ENCODE measurements at regions not wholly inside any gene's neighbourhood (a gene's known extent, or its start where the extent isn't known, plus 50 kb on each side); places are given as distances from the start of the nearest gene placed in this dataset.
"Not testable (repeated sequence)": the region's sequence is repeated elsewhere in the genome, so short reads cannot be mapped to it uniquely, and the experiment has no call there.

GRCh38 chr4:68720723-68721122 is 50.3 kb upstream of the UGT2B15 start:
- DNase-seq; H3K27ac ChIP-seq; ATAC-seq; intact Hi-C loops (cut with DNase I); H3K4me3 ChIP-seq; H3K36me3 ChIP-seq (replicated peaks in 1 of 2; ENCODE audit: insufficient read depth in 1 of 2, low read depth in 2 of 2); H3K9me3 ChIP-seq; H3K27me3 ChIP-seq: not testable (repeated sequence)
- 86 to 88% methylated on average over 1 to 6 of the region's 6 CpGs for WGBS, 2 donors
- H3K4me1 ChIP-seq = peaks cover 22% of the 10 kb centered on the region

DNA sequence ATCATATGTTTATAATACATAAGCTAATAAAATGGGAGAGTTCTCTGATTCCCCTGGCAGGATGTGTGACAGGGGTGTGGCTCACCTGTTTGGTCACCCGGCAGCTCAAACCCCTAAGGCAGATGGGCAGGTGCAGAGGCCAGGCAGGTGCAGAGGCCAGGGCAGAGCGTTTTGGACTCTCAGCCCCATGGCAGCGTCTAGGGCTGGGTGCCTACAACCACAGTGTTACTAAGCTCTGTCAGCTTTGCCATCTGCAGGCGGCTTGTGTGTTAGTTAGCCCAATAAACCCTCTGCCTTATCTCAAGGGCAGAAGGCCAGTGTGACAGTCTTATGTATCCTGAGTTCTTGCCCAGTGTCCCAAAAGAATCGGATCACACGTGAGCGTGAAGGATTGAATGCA is 54.0 kb upstream of the UGT2B15 start:
- intact Hi-C loops (cut with DNase I) = no loop called here
- DNase-seq (peak in 1 of 4 donors; percentile 14), ATAC-seq (no peak)
- H3K9me3 ChIP-seq = peaks cover 0 to 8% (median 0%) of the 10 kb centered on the region in 3 donors
- H3K27ac ChIP-seq = no peak overlapping the region
- H3K27me3 ChIP-seq = no peaks in the 10 kb centered on the region
- H3K36me3 ChIP-seq (replicated peaks in 1 of 2; ENCODE audit: insufficient read depth in 1 of 2, low read depth in 2 of 2) = no peaks in the 10 kb centered on the region
- 53 to 60% methylated on average over 4 to 7 of the region's 7 CpGs for WGBS, 2 donors
- TF ChIP-seq CTCF (IDR thresholded peaks at IDR 0.05) = no peak
- TF ChIP-seq POLR2A (IDR thresholded peaks at IDR 0.05) = no peak
- H3K4me1 ChIP-seq = peaks cover 4% of the 10 kb centered on the region
- H3K4me3 ChIP-seq = no peak overlapping the region

GRCh38 chr4:68724922-68725321 is 54.5 kb upstream of the UGT2B15 start:
- WGBS, 2 donors = 91 to 95% methylated on average over 11 to 12 of the region's 12 CpGs
- no peak for DNase-seq
- TF ChIP-seq CTCF (IDR thresholded peaks at IDR 0.05) (no peak), POLR2A (IDR thresholded peaks at IDR 0.05) (no peak)
- Histone ChIP-seq H3K9me3 (peaks cover 0 to 8% (median 0%) of the 10 kb centered on the region in 3 donors), H3K36me3 (replicated peaks in 1 of 2; ENCODE audit: insufficient read depth in 1 of 2, low read depth in 2 of 2) (no peaks in the 10 kb centered on the region), H3K4me3 (no peak overlapping the region), H3K4me1 (no peaks in the 10 kb centered on the region), H3K27ac (no peak overlapping the region), H3K27me3 (no peaks in the 10 kb centered on the region)
- intact Hi-C loops (cut with DNase I) = no loop called here
- ATAC-seq = no peak

DNA sequence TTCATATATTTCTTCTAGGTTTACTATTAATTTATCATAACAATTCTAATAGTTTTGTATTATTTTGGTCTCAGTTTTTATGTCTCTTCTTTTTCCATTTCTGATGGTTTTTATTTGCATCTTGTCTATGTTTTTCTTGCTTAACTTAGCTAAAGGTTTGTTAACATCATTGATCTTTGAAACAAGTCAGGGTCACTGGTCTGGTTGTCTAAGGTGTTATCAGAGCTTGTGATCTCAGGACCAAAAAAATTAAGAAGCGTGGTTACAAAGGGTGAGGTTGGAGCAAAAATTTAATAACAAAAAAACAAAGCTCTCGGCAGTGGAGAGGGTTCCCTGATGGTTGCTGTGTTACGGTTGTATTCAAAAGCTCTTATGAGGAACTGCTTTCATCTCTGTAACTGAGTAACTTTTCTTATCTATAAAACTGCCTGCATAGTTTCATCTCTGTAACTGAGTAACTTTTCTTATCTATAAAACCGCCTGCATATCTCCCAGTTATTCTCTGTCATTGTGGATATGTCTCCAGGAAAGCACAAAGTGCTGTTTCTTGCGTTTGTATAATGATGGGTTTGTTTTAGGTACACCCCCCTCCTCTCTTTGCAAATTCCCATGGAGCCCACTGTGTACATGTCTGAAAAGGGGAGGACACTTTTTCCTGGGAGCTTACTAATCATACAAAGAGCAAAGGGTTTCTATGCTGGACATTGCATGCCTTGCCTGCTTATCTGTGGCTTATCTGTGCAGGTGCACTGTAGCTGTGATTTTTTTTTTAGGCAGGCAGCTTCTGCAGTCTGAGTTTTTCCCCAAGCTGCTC is 62.4 kb upstream of the UGT2B15 start:
- no peaks in the 10 kb centered on the region for H3K27me3 ChIP-seq
- TF ChIP-seq CTCF (IDR thresholded peaks at IDR 0.05) (no peak), POLR2A (IDR thresholded peaks at IDR 0.05) (peak in 1 of 3 donors; percentile 21)
- H3K9me3 ChIP-seq = no peaks in the 10 kb centered on the region
- peak; percentile 94 for ATAC-seq
- intact Hi-C loops (cut with DNase I) = no loop called here
- H3K4me1 ChIP-seq = peaks cover 42% of the 10 kb centered on the region
- no peaks in the 10 kb centered on the region for H3K36me3 ChIP-seq (replicated peaks in 1 of 2; ENCODE audit: insufficient read depth in 1 of 2, low read depth in 2 of 2)
- WGBS, 2 donors = 5 to 8% methylated on average over 5 of the region's 5 CpGs
- no peak overlapping the region for H3K4me3 ChIP-seq
- peak; percentile 45 to 86 (median 62) for DNase-seq
- peak overlapping the region in 3 of 4 donors; percentile 54 to 84 (median 69) for H3K27ac ChIP-seq

DNA sequence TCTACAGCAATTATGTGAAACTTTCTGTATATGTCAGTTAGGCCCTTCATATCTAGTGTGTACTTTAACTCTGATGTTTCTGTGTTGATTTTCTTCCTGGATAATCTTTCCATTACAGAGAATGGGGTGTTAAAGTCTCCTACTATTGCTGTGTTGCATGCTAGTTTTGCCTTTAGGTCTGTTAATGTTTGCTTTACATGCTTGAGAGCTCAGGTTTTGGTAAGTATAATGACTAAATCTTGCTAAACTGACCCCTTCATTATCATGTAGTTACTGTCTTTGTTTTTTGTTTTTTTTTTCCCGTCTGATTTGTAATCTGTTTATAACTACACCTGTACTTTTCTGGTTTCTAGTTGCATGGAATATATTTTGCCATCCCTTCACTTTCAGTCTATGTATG is 63.6 kb upstream of the UGT2B15 start:
- Histone ChIP-seq H3K4me3 (no peak overlapping the region), H3K4me1 (peaks cover 42% of the 10 kb centered on the region), H3K9me3 (no peaks in the 10 kb centered on the region), H3K36me3 (replicated peaks in 1 of 2; ENCODE audit: insufficient read depth in 1 of 2, low read depth in 2 of 2) (no peaks in the 10 kb centered on the region), H3K27ac (peak overlapping the region in 3 of 4 donors; percentile 54 to 84 (median 69)), H3K27me3 (no peaks in the 10 kb centered on the region)
- ATAC-seq (no peak), DNase-seq (no peak)
- intact Hi-C loops (cut with DNase I) = no loop called here
- TF ChIP-seq CTCF (IDR thresholded peaks at IDR 0.05) (no peak), POLR2A (IDR thresholded peaks at IDR 0.05) (no peak)
- WGBS, 2 donors = 28 to 29% methylated on average over 1 of the region's 1 CpG

Measured in body of pancreas (tissue), 4 donors.